Umbilical cord (tissue), 1 donor: ENCODE measurements at regions not wholly inside any gene's neighbourhood (a gene's known extent, or its start where the extent isn't known, plus 50 kb on each side); places are given as distances from the start of the nearest gene placed in this dataset.

Source experiments
- DNase-seq: peaks from one replicate; pipeline ENCODE4 v3.0.0-alpha.2; 2015; ENCODE audit warnings: low spot score

DNA sequence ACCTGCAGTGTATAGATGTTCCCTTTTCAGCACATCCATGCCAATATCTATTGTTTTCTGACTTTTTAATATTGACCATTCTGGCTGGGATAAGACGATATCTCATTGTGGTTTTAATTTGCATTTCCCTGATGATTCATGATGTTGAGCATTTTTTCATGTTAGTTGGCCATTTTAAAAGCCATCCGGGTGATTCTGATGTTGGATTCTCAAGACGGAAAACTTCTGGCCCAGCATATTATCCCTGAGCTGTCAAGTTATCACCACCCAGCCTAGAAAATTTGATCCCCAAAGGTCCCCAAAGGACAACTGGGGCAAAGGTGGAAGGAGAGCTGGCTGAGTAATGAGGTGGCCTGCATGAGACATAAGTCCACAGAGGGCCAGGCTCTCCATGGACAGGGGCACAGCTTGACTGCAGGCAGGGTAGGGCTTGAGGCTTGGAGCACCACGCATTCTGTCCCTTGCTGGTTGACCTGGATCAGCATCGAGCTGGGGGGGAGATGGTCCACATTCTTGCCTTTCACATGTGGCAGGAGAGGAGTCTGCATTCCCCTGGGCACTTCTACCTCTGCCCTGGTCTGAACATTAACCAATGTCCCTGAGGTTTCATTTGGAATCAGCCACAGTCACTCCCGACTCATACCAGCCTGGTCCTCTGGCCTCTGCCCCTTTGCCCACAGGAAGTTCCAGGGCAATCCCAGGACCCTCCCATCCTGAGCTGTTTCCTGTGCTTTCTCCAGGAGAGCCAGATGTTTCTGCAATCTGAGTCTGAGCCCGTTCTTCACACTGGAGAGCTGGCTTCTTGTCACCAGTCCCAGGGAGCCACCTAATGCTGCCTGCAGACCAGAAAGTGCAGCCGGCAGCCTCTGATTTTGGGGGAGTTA, 69.2 kb downstream of the ISG20 start:
- DNase-seq, result no peak

DNA sequence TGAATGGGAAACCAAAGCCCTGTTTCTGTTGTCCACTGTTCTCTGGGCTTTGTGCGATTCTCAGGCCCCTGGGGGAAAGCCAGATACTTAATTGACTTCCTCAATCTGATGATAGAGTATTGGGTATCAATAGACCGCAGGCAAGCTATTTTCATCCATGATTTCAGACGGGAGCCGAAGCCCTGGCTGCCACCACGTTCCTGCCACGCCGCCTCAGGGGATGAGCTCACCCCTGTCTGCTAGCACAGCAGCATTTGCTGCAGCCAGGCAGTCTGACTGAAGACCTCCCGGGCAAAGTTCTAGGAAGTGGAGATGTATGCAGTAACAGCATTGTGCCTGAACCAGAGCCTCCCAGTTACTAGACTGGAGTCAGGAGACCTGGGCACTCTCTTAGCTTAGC, 69.8 kb downstream of the ISG20 start:
- no peak for DNase-seq

DNA sequence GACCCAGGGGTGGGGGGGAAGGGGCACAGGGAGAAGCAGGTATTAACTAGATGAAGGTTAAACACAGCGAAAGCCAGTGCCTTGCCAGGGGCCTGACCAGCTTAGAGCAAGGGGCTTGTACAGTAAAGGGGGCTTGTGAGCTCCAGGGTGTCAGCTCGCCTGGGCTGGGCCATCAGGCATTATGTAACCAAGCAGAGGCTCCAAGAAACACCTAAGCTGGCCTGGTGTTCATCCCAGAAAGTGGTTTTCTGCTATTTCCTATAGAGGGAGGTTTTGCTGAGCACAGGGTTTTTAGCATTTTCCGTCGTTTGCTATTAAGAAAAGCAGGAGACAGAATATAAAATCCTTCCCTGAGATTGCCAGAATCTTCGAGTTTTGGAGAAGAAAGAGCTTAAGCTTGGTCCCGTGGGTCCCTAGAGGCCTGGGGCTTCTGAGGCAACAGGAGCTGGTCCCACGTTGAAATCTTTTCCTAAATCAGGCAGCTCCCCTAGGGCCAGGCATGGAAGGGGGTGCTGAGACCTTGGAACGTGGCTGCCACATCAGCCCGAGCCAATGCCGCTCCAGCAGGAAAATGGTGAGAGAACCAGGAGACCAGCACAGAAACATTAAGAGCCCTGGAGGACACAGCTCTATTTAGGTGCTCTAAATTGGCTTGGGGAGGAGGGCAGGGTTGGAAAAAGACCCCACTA, 71.4 kb downstream of the ISG20 start:
- DNase-seq, result peak; percentile 21

DNA sequence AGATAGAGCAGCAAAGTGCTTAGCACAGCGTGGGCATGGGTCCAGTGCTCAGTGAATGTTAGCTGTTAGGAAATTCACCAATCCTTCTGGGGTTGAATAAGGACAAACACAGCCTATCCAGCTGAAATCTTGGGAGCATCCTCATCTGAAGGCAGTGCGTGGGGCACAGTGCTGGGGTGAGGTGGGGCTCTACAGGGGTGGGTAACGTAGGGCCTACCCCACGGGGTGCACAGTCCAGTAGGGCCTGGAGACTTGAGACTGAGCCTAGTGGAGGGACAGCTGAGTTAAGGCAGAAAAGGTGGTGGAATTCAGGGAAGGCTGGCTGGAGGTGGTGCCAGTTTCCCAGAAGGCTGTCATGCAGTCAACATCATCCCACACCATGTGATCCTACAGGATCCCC, 73.0 kb downstream of the ISG20 start:
- DNase-seq, result no peak

DNA sequence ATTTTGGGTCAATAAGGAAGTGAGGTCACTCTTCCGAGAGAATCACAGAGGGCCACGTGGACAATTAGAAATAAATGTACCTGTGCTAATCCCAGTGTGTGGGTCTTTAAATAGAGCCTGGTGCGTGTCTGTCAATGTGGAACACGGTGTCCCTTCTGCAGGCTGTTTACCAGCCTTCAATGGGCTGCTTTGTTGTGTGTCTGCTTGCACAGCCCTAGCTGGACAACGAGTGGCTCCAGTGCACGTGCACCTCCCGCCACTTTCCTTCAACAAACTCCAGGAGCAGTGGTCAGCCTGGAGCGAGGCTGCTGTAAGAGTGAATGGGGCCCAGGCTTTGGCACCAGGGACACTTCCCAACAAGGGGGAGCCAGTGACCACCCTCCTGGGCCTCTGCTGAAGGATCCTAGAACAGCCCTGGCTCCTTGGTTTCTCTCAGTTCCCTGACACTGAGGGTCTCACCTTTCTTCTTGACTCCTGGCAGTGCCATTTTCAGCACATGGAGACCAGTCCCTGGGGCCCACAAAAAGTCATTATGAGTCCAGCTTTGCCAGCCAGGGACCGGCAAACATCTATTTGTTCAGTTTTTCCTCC, 76.1 kb downstream of the ISG20 start:
- DNase-seq, result no peak

DNA sequence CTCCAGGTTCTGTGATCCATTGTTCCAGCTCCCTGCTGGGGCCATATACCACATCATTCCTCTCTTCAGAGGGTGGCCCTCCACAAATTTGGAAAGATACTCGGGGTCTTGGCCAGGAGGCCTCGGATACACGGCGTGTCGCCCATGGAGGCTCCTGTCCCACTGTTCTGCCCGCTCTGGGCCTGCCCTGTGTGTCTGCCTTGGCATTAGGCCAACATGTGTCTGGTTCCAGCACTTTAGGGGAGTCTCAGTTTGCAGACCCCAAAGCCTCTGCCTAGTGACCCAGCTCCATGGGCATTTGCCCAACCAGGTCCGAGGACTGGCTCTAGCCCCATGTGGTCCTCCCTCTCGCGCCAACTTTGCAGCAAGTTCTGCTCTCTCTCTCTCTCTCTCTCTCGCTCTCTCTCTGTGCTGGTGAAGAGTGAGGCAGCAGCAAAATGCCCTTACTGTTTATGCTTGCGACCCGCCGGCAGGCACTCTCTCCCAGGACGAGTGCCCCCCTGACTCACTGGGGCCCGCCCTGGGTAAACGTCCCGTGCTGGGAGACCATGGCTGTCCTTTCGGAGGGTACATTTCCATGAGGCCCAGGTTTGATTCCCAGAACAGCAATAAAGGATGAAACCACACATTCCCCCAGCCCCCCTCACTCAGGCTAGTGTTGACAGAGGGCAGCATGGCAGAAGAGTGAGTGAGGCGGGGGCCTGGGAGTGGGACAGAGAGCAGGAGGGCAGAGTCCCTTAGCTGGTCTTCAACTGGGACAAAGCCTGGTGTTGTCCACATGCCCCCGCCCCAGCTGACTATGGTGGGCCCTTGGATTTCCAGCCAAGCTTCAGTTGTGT, 77.9 kb downstream of the ISG20 start:
- DNase-seq, result no peak

DNA sequence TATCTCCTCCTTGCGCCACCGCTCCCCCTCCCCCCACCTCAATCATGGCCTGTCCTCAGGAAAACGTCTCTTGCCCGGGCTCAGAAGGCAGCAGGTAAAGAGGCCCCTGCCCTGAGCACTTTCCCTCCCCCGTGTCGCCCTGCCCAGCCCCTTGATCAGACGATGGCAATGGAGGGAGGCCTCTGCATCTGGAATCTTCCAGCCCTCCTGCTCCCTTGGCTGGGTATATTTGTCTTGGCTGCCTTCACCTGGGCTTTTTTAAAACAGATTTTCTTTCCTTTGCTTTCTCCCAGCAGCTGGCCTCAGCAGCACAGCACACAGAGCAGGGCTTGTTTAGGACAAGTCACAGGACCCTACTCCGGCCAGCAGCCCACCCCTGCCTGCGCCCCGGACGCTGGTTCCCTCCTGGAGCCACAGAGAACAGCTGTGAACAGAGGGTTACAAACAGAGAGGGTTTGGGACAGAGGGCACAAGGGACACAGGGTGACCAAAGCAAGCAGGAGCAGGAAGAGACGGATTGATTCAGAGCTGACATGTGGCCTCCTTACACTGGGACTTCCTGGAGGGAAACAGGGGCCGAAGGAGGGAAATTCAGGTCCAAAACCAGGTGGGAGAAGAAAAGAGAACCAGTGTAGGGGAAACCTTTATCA, 78.7 kb downstream of the ISG20 start:
- DNase-seq, result no peak

DNA sequence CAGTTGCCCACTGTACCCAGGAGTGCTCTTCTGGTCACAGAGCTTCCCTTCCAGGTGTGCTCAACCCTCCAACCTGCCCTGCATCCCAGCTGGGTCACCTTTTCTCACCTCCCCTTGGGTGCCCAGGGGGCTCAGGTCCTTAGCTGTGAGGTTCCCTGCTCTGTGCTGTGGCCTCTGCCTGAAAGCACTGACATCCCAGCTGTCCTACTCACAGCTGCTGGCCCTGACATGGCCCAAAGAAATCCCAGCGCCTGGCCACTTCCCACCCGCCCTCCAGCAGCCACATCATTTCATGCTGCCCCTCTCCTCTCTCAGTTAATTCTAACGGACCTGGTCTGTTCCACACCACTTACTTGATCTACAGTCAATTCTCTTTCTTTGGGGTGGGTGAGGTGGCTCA, 79.9 kb downstream of the ISG20 start:
- no peak for DNase-seq

DNA sequence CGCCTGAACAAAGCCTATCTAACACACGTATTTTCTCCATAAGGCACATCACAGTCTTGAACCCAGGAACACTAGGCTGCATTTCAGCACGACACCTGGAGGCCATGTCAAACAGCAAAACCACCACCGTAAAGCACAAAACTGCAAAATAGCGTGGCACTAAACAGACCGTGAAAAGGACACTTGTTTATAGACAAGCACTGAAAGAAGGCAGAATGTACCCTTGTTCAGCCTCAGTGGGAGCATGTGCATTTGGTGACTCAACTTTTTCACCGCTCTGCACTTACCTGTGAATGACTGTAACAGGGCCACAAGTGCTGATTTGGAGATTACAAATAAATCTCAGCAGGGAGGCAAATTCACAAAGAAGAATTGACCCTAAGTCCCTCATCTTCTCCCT, 80.8 kb downstream of the ISG20 start:
- DNase-seq, result no peak

DNA sequence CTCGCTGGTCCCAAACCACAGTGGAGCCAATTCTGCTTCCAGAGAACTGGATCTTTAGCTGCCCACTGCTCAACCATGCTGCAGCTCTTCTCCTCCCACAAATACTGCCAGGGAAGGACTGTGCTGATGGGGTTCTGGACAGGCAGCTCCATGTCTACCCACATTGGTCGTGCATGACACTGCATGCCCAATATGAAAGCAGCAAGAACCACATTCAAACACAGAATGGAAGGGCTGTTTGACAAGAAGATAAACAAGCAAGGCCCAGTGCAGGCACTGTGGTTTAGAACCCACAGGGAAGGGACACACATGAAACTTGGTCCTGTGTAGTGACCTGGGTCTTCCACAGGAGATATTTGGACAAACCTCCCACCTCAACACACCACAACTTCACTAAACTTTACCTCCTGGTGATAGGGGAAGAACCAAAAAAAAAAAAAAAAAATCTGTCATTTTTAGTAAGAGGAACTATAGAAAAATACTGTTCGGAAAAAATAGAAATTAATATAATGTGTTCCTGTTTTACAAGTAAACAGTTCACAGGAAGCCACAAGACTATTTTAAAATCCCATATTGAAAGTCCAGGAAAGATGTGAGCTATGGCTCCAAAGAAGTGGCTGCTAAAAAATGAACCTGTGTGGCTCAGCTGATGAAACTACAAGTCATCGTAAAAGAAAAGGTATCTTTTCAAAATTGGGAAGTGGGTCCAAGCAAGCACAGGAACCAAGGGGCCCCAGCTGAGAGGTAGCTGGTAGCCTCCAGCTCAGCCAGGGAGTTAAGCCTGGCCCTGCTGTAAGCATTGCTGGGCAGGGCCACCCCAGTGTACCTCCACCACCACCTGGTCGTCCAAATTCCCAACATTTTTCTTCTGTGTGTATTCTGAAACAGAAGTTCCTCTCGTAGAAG, 77.7 kb upstream of the ACAN start:
- DNase-seq, result no peak

DNA sequence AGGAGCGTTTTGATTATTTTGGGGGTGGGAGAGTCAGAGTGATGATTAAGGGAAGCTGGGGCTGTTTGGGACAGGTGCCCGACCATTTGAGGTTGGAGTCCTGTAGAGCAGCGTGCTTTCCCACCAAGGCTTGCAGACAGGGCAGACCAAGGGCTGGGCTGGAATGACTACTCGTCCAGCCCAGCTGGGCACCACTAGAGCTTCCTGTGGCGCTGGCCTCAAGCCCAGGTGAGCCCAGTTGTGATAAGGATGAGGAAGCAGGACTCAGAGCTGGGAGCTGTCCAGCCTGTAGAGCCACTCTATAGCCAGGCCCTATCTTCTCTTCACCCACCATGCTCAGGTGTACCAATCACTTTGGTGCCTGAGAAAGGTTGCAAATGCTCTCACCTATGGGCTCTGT, 75.8 kb upstream of the ACAN start:
- DNase-seq, result no peak

DNA sequence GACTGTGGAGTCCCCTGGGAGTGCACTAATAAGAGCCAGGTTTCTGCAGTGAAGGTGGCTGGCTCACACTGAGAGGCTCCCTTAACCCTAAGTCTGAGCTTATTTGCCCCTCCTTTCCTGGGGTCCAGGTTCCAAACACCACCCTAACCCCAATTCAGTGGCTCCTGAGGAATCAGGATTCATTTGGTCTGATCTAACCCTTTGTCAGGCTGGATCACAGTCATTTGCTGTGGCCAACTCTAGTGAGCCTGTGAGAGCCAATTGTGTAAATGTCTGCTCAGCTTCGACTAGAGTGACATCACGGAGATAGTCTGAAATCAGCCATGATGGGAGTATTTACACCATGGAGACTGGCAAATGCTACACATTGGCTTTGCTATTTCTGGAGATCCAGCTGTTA, 73.7 kb upstream of the ACAN start:
- DNase-seq, result no peak

DNA sequence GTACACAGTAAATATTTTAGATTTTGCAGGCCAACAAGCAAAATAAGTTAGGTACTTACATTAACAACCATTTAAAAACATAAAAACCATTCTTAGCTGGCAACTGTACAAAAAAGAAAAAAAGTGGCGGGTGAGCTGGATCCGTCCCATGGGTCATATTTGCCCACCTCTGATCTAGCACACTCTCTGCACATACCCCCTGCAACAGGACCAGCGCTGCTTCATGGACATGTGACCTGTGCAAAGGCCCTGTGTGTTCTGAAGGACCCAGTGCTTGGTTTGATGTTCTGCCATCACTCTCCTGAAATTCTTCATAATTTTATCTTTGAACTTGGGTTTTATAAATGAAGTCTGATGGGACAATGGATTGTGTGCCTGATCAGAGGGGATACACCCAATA, 72.5 kb upstream of the ACAN start:
- DNase-seq, result no peak

DNA sequence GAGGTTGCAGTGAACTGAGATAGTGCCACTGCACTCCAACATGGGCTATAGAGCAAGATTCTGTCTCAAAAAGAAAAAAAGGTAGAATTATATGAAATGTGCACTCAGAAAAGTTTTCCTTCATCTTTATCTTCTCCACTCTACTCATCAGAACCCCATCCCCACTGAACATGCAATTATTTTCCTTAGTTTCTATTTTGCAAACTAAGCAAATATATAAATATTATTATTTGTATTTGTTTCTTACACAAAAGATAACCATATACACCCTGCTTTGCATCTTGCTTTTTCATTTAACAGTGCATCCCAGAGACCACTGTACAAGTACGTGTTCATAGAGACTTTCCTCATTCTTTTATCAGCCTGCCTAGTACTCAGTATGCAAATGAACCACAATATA, 68.0 kb upstream of the ACAN start:
- DNase-seq, result no peak

DNA sequence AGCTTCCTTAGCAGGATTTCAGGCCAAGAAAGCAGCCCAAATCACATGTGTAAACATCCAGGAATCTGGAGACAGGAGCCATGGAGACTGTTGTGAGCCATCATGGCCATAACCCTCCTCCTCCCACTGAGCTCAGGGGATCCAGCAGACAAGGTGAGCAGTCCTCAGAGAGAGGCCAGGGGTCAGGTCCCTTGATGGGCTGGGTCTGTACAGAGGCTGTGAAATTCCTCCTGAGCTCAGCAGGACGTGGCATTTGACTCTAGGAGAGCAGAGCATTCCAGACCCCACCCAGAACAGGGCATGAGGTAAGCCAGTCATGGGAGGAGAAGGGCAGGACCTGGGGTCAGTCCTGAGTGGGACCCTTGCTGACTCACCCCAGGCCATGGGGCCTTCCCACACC, 67.0 kb upstream of the ACAN start:
- no peak for DNase-seq

DNA sequence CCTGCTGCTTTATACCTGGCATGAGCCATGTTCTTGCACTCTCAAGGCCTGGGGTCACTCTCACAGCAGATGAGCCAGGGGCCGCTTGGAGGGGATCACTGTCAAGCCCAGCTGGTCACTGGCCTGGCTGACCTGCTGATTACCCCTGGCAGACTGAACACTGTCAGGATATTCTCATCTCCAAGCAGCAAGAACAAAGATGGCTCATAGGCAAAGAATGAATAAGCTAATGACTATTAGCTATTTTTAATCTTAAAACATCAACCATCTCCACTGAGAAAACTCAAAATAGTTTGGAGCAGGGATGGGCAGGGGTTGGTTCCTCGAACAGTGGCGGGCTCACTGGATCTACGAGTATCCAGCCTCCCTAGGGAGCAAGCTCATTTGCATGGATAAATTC, 64.4 kb upstream of the ACAN start:
- no peak for DNase-seq

DNA sequence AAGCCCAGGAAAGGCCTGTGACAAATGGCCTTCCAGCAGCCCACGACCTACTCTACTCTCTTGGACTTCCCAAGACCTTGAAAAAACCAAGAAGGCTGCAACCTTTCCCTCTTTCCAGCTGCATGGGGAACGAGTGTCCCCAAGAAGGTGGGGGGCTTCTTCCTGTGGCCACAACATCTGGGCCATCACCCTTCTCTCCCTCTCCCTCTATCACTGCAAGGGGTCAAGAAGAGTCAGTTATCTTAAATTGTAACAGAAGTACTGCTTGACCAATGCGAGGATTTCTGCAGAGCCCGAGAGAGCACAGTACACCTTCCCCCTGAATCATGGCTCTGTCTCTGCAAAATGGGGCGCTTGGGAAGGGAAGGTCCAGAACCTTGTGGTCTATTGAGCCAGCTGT, 63.7 kb upstream of the ACAN start:
- no peak for DNase-seq

DNA sequence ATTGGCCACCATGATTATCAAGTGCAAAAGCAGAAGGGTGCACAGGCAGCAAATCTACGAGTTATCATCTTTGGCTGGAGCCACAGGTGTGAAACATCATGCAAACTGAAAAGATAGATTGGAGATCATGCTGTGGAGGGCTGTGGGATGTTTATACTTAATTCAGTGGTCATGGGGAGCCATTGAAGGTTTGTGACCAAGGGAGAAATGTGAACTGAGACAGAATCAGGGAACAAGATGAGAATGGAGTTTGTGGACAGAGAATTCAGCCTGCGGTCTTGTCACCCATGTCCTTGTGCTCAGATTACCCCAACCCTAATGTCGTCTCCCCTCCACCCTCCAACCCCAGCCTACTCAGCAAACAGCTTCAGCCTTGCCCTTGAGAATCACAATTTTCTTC, 62.9 kb upstream of the ACAN start:
- no peak for DNase-seq

DNA sequence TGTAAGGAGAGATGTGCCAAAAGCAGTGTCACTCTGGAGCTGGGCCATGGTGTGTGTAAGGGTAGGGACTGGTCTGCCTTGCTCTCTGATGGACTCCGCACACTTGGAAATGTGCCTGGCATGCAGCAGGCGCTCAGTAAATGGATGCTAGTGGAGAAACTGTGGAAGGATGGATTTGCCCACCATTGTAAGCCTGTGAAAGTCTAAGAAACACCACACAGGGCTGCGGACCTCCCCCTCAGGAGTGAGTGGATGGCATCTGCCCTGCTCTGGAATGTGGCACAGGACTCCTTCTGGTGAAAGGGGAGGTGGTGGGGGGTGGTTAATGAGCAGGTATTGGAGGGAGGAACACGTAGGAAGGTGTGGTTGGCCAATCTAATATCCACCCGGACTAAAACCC, 62.2 kb upstream of the ACAN start:
- no peak for DNase-seq

DNA sequence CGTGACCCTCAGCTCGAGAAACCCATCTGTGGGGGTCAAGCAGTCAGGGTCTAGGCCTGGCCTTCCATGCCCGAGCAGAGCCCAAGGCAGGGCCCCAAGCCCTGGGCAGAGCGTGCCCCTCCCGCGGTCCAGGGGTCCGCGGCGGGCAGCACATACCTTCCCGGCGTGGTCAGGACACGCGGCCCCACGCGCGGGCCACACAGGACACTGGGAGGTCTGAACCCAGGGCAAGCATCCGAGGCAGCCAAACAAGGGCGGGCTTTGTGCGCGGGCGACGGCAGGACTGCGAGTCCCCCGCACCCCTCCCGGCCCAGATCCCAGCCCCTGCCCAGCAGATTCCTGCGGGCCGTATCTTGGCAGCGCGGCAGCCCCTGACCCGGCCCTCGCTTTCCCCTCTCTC, 61.6 kb upstream of the ACAN start:
- DNase-seq, result no peak

DNA sequence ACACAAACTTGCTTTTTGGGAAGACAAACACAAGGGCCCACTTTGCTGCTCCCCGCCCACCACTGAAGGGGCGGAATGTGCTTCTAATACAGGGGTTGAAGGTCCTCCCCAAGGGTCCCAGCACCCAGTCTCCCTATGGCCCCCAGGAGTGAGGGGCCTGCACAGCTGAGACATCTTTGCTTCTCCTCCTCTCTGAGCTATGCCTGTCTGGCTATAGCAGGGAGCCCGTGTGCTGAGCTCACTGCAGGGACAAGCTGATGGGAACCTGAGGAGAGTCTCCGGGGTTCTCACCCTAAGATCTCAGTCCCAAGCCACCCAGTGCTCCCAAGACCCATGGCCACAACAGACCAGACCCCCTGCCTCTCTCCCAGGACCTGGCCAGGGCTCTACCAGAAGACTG, 61.1 kb upstream of the ACAN start:
- no peak for DNase-seq
